ENCODE measurements at regions not wholly inside any gene's neighbourhood (a gene's known extent, or its start where the extent isn't known, plus 50 kb on each side); places are given as distances from the start of the nearest gene placed in this dataset.

DNA sequence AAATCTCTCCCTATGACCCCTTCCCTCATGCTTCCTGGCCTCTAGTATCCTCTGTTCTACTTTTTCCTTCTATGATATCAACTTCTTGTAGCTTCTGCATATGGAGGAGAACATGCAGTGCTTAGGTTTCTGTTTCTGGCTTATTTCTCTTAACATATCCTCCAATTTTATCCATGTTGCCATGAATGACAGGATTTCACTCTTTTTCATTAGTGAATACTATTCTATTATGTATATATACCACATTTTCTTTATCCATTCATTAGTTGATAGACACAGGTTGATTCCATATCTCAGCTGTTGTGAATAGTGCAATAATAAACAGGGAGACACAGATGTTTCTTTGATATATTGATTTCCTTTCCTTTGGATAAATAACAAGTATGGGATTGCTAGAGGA is 123.3 kb upstream of the SESN3 start:
- H3K27ac Mint-ChIP-seq (ENCODE audit: unreplicated experiment), result no peak overlapping the region
- peaks cover 5% of the 10 kb centered on the region for H3K9me3 Mint-ChIP-seq
- peaks cover 3% of the 10 kb centered on the region for H3K36me3 Mint-ChIP-seq (ENCODE audit: low read depth)
- H3K27me3 Mint-ChIP-seq (ENCODE audit: low read depth), result no peaks in the 10 kb centered on the region
- TF ChIP-seq, protein P1, sequence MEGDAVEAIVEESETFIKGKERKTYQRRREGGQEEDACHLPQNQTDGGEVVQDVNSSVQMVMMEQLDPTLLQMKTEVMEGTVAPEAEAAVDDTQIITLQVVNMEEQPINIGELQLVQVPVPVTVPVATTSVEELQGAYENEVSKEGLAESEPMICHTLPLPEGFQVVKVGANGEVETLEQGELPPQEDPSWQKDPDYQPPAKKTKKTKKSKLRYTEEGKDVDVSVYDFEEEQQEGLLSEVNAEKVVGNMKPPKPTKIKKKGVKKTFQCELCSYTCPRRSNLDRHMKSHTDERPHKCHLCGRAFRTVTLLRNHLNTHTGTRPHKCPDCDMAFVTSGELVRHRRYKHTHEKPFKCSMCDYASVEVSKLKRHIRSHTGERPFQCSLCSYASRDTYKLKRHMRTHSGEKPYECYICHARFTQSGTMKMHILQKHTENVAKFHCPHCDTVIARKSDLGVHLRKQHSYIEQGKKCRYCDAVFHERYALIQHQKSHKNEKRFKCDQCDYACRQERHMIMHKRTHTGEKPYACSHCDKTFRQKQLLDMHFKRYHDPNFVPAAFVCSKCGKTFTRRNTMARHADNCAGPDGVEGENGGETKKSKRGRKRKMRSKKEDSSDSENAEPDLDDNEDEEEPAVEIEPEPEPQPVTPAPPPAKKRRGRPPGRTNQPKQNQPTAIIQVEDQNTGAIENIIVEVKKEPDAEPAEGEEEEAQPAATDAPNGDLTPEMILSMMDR (conservative IDR thresholded peaks at IDR 0.05), result no peak
- no peaks in the 10 kb centered on the region for H3K4me1 Mint-ChIP-seq
- no peak for DNase-seq (ENCODE audit: low read depth, low spot score)
- H3K4me3 Mint-ChIP-seq, result no peak overlapping the region

DNA sequence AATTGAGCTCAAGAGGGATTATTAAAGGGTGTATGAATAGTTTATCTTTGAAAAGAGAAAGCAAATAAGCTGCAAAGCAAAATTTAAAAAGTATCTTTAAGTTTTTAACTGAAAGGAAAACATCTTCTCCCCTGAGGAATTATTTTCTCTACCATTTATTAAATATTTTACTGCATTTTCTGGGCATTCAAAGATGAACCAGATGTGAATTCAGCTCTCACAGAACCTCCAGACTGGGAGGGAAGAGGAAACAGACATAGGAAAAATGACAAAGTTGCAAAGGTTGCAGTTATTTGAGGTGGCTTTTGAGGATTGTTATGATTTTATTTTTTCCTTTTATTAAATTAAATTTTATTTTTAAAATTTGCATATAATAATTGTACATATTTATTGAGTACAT is 122.7 kb upstream of the SESN3 start:
- DNase-seq (ENCODE audit: low read depth, low spot score), result no peak
- Mint-ChIP-seq H3K9me3 (peaks cover 10% of the 10 kb centered on the region), H3K4me3 (no peak overlapping the region), H3K36me3 (ENCODE audit: low read depth) (peaks cover 9% of the 10 kb centered on the region), H3K27ac (ENCODE audit: unreplicated experiment) (no peak overlapping the region), H3K27me3 (ENCODE audit: low read depth) (no peaks in the 10 kb centered on the region), H3K4me1 (no peaks in the 10 kb centered on the region)
- TF ChIP-seq, protein P1 (conservative IDR thresholded peaks at IDR 0.05), result no peak

DNA sequence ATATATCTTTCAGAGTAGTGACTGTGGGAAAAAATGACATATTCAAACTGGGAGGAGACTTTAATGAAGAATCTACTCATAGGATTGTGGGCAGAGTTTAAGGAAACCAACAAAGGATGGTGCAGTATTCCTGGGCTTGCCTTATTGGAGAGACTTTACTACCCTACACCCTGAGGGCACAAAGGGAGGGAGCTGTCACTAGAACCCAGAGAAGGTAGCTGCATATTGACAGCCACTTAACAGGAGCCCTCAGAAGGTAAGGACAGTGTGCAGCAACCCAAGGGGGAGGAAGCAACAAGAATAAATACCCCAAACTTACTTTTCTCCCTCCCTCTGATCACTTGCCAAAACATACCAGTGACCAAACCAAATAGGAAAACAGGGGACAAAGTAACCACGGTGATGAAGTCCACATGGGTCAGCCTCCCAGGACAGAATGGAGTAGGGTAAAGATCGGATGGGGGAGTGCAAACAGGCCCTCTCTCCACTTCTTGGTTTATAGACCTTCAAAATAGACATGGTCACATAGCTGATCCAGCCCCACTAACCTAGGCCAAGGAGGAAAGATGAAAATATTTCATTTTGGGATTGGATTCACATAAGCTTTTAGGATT is 121.8 kb upstream of the SESN3 start:
- H3K27ac Mint-ChIP-seq (ENCODE audit: unreplicated experiment), result no peak overlapping the region
- TF ChIP-seq, protein P1 (conservative IDR thresholded peaks at IDR 0.05), result no peak

DNA sequence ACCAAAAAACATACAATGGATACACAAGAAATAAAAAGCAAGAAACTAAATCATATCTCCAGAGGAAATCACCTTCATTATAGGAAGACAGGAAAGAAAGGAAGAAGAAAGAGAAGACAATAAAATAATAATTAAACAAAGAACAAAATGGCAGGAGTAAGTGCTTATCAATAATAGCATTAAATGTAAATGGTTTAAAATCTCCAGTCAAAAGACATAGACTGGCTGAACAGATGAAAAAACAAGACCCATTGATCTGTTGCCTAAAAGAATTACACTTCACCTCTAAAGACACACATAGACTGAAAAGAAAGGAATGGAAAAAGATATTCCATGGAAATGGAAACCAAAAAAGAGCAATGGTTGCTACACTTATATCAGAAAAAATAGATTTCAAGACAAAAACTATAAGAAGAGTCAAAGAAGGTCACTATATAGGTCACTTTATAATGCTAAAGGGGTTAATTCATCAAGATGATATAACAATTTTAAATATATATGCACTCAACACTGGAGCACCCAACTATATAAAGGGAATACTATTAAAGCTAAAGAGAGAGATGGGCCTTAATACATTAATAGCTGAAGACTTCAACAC is 118.4 kb upstream of the SESN3 start:
- Mint-ChIP-seq H3K27me3 (ENCODE audit: low read depth) (no peaks in the 10 kb centered on the region), H3K36me3 (ENCODE audit: low read depth) (peaks cover 14% of the 10 kb centered on the region), H3K9me3 (peaks cover 14% of the 10 kb centered on the region), H3K4me1 (no peaks in the 10 kb centered on the region), H3K27ac (ENCODE audit: unreplicated experiment) (no peak overlapping the region), H3K4me3 (no peak overlapping the region)
- DNase-seq (ENCODE audit: low read depth, low spot score), result no peak
- TF ChIP-seq, protein P1 (conservative IDR thresholded peaks at IDR 0.05), result no peak

More for the DNA sequence above, 121.8 kb upstream of the SESN3 start:
- H3K27me3 Mint-ChIP-seq (ENCODE audit: low read depth), result no peaks in the 10 kb centered on the region
- no peak for DNase-seq (ENCODE audit: low read depth, low spot score)
- H3K4me3 Mint-ChIP-seq, result no peak overlapping the region
- peaks cover 16% of the 10 kb centered on the region for H3K9me3 Mint-ChIP-seq
- no peaks in the 10 kb centered on the region for H3K4me1 Mint-ChIP-seq
- H3K36me3 Mint-ChIP-seq (ENCODE audit: low read depth), result peaks cover 14% of the 10 kb centered on the region

DNA sequence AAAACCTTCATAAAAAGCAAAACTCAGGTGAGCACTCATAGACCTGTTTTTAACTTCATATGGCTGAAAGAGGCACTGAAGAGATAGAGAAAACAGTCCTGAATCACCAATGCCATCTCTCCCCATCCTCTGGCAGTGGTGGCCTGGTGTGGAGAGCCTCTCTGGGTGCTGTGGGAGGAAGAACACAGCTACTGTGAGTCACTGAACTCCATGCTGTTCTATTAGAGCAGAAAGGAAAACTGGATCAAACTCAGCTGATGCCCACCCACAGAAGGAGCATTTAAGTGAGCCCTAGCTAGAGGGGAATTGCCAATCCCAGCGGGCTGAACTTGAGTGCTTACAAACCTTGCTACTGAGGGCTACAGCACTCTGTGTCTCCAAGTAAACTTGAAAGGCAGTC is 115.3 kb upstream of the SESN3 start:
- DNase-seq (ENCODE audit: low read depth, low spot score), result no peak
- TF ChIP-seq, protein P1 (conservative IDR thresholded peaks at IDR 0.05), result no peak
- Mint-ChIP-seq H3K36me3 (ENCODE audit: low read depth) (peaks cover 14% of the 10 kb centered on the region), H3K27ac (ENCODE audit: unreplicated experiment) (no peak overlapping the region), H3K4me1 (peaks cover 6% of the 10 kb centered on the region), H3K4me3 (no peak overlapping the region), H3K9me3 (peaks cover 14% of the 10 kb centered on the region), H3K27me3 (ENCODE audit: low read depth) (no peaks in the 10 kb centered on the region)
